Fibroblast of pulmonary artery (primary cell): ENCODE measurements at regions not wholly inside any gene's neighbourhood (a gene's known extent, or its start where the extent isn't known, plus 50 kb on each side); places are given as distances from the start of the nearest gene placed in this dataset.

ENCODE experiments used
- DNase-seq: peaks from one replicate; pipeline ENCODE4 v3.0.0-alpha.2; 2010; ENCODE audit warnings: low read depth
- H3K4me3 ChIP-seq: replicated peaks from 2 replicates; pipeline ENCODE4 v1.5.1; 2011; ENCODE audit warnings: low read depth, mild to moderate bottlenecking, control low read depth, low read length, moderate library complexity
- TF ChIP-seq, protein P1 (sequence below): IDR thresholded peaks from 2 replicates; pipeline ENCODE4 v1.5.1; 2011; ENCODE audit warnings: mild to moderate bottlenecking, control low read depth, low read length, inconsistent platforms; ENCODE audit errors: missing control alignments

DNA sequence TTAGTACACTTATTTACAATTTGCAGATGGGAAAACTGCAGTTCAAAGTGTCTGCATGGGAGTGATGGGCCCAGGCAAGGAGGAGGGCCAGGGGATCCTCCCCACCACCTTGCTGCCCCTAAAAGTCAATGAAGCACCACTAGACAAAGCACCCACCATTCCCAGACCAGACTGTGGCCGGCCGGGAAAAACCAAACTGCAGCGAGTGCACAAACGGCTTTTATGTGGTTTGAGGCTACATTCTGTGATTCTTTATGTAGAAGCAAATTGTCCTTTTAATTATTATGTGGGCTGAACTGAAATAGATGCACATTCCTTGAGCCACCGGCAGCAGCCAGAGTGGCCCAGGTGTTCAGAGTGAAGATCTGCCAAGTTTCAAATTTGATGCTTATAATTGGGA, 585.3 kb upstream of the KLF4 start:
- TF ChIP-seq, protein P1, sequence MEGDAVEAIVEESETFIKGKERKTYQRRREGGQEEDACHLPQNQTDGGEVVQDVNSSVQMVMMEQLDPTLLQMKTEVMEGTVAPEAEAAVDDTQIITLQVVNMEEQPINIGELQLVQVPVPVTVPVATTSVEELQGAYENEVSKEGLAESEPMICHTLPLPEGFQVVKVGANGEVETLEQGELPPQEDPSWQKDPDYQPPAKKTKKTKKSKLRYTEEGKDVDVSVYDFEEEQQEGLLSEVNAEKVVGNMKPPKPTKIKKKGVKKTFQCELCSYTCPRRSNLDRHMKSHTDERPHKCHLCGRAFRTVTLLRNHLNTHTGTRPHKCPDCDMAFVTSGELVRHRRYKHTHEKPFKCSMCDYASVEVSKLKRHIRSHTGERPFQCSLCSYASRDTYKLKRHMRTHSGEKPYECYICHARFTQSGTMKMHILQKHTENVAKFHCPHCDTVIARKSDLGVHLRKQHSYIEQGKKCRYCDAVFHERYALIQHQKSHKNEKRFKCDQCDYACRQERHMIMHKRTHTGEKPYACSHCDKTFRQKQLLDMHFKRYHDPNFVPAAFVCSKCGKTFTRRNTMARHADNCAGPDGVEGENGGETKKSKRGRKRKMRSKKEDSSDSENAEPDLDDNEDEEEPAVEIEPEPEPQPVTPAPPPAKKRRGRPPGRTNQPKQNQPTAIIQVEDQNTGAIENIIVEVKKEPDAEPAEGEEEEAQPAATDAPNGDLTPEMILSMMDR = no peak
- no peak for DNase-seq

DNA sequence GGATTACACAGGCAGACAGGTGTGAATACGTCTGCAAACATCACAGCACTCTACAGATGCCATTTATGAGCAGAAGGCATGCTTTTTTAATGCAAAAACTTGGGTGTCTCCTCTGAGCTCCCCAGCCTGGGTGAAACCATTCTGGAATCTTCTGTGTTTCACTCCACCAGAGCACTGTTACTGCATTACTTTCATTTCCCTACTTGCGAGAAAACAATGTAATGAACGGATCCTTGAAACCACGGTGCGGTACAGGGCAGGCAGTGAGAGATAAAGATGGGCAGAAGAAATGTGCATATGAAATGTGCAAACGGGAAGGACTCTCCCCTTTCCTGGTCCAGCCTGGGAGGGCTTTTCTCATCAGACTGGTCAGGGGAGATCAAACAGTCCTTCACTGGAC, 584.3 kb upstream of the KLF4 start:
- no peak overlapping the region for H3K4me3 ChIP-seq
- TF ChIP-seq, protein P1 = no peak
- DNase-seq = no peak

More for the DNA sequence above, 585.3 kb upstream of the KLF4 start:
- no peak overlapping the region for H3K4me3 ChIP-seq

DNA sequence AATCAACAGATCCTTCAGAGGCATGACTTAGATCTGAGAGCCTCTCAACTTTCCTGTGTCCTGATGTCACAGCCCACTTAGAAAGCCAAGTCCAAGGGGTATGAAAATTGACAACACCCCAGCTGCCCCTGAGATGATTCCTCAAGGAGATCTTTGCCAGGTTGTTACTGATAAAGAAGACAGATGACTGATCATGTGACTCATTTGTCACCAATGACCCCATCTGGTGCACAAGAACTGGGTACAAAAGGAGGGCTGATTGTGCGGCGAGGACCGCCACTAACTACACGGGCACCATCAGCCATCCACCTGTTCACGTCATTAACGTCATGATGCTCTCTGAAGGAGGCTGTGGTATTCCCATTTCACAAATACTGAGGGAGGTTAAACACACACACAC, 583.2 kb upstream of the KLF4 start:
- TF ChIP-seq, protein P1 = no peak
- H3K4me3 ChIP-seq = no peak overlapping the region
- DNase-seq = no peak

DNA sequence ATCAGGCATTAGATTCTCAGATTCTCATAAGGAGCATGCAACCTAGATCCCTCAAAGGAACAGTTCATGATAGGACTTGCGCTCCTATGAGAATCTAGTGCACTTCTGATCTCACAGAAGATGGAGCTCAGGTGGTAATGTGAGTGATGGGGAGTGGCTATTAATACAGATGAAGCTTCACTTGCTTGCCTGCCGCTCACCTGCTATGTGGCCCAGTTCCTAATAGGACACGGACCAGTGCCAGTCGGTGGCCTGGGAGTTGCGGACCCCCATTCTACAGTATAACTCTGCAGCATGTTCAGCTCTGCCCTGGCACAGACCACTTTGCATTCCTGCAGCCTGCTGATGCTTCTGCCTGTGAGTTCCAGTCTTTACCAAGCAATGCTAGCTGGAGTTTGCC, 581.3 kb upstream of the KLF4 start:
- H3K4me3 ChIP-seq = no peak overlapping the region
- TF ChIP-seq, protein P1 = no peak
- DNase-seq = no peak

DNA sequence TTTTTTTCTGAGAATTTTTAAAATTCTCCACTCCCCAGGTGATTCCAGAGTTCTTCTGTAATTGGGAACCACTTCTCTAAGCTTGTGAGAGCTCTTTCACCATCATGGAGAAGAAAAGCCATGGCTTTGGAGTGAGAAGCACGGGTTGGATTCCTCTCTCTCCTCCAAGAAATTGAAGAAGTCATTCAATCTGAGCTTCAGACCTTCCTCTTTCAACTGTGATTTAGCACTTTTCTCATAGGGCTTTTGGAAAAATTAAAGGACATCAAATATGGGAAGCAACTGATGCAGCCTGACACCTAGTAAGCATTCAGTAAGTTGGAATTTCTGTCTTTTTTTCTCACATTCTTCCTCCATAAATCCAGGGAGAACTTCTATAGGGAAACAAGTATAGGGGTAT, 580.4 kb upstream of the KLF4 start:
- no peak overlapping the region for H3K4me3 ChIP-seq
- DNase-seq = no peak
- TF ChIP-seq, protein P1 = no peak

DNA sequence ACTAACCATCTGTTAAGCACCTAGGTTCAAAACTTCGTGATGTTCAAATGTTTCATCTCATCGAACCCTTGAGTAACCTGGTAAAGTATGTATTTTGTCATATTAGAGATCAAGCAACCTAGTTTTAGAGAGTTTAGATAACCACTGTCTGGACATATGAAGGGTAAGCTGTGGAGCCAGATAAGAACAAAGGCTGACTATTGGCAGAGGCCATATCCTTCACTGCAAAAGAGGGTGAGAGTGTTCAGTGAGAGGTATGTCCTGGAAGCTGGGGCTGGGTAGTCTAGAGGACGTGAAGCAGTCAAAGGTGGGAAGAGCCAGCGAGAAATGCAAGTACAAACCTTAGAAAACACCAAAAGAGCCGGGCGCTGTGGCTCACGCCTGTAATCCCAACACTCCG, 573.1 kb upstream of the KLF4 start:
- TF ChIP-seq, protein P1 = no peak
- H3K4me3 ChIP-seq = no peak overlapping the region
- no peak for DNase-seq

DNA sequence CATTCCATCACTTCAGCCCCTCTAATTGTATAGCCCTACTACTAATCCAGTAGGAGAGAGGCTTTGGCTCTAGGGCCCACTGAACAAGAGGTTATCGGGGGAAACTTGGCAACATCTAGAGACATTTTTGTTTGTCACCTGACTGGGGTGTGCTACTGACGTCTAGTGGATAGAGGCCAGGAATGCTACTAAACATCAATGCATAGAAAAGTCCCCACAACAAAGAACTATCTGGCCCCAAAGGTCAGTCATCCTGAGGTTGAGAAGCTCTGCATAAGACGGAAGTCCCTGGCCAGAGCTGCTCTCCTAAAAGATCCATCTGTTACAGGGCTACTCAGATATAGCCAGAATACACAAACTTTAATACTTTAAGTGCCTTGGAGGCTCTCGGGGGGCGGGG, 570.6 kb upstream of the KLF4 start:
- TF ChIP-seq, protein P1 = no peak
- H3K4me3 ChIP-seq = no peak overlapping the region
- DNase-seq = no peak
